GM12878 (cell line): ENCODE measurements at regions not wholly inside any gene's neighbourhood (a gene's known extent, or its start where the extent isn't known, plus 50 kb on each side); places are given as distances from the start of the nearest gene placed in this dataset.

Experiments used
- ATAC-seq: fragments of 200-7000 bp; cut with Tn5 transposase; 3 replicates; pipeline ENCODE4 v1.9.1; 2020; ENCODE audit warnings: mild to moderate bottlenecking, moderate library complexity
- BruUV-seq: library from RNA; stranded (reverse); fragments of 400-500 nt; replicated peaks from 2 replicates; lab custom pipeline; 2021; lab: Mats Ljungman, UMichigan
- CTCF ChIA-PET: fragments of 300-600 bp; sonication (Branson Sonifier 250); formaldehyde crosslinking; extraction: SDS; loops from one replicate; lab custom pipeline; 2021; ENCODE audit warnings: inconsistent platforms; lab: Yijun Ruan, JAX
- POLR2A ChIA-PET: fragments of 350-600 bp; formaldehyde crosslinking; extraction: SDS; loops from one replicate; lab custom pipeline; 2021; ENCODE audit warnings: inconsistent platforms; lab: Charles Lee
- RAD21 ChIA-PET: fragments of 300-600 bp; sonication (Branson Sonifier 250); formaldehyde crosslinking; loops from one replicate; lab custom pipeline; 2023; ENCODE audit warnings: antibody characterized with exemption; ENCODE audit not compliant: unreplicated experiment; lab: Charles Lee
- SMC1A ChIA-PET: fragments of 300-600 bp; sonication (Branson Sonifier 250); formaldehyde crosslinking; loops from one replicate; lab custom pipeline; 2023; ENCODE audit not compliant: unreplicated experiment, uncharacterized antibody; lab: Charles Lee
- DNase-seq: peaks from one replicate; pipeline ENCODE4 v3.0.0-alpha.2; 2011; ENCODE audit warnings: low read depth, low spot score
- FAIRE-seq: peaks from 3 replicates; lab custom pipeline; 2011; peaks lifted over from hg19 to GRCh38; lab: Jason Lieb, UNC
- H2AFZ ChIP-seq: 2 replicates; pipeline ENCODE4 v1.6.0; 2011; ENCODE audit warnings: low read depth, low read length, control low read depth; ENCODE audit not compliant: control insufficient read depth
- H3K27ac ChIP-seq: 2 replicates; pipeline ENCODE4 v1.5.1; 2011; ENCODE audit warnings: control low read depth; ENCODE audit not compliant: control insufficient read depth, insufficient read depth
- H3K27me3 ChIP-seq, 2 experiments: replicated peaks in 1 of 2; 2 replicates each; pipeline versions ENCODE4 v1.6.0 to v1.6.1; 2011; ENCODE audit warnings: low read length in 1 of 2; ENCODE audit not compliant: control insufficient read depth in 2 of 2, insufficient read depth in 2 of 2
- H3K36me3 ChIP-seq, 2 experiments: 2 replicates each; pipeline ENCODE4 v1.5.1; 2011; ENCODE audit warnings: low read length in 1 of 2; ENCODE audit not compliant: control insufficient read depth in 2 of 2, insufficient read depth in 2 of 2
- H3K4me1 ChIP-seq: 2 replicates; pipeline ENCODE4 v1.6.1; 2011; ENCODE audit warnings: mild to moderate bottlenecking, low read length, moderate library complexity, mixed read lengths; ENCODE audit not compliant: control insufficient read depth, insufficient read depth
- H3K4me2 ChIP-seq: 2 replicates; pipeline ENCODE4 v1.6.0; 2011; ENCODE audit warnings: control low read depth; ENCODE audit not compliant: control insufficient read depth, insufficient read depth
- H3K4me3 ChIP-seq: fragments of 200-600 bp; sonication (generic); 2 replicates; pipeline ENCODE4 v1.5.1; 2016
- H3K79me2 ChIP-seq: 2 replicates; pipeline ENCODE4 v1.6.0; 2011; ENCODE audit warnings: low read length; ENCODE audit not compliant: control insufficient read depth, insufficient read depth
- H3K9ac ChIP-seq: 2 replicates; pipeline ENCODE4 v1.8.0; 2011; ENCODE audit warnings: low read length, control low read depth, mixed read lengths; ENCODE audit not compliant: control insufficient read depth, insufficient read depth
- H3K9me3 ChIP-seq: replicated peaks from 3 replicates; pipeline ENCODE4 v1.5.1; 2011; ENCODE audit warnings: mild to moderate bottlenecking, low read length; ENCODE audit not compliant: control insufficient read depth, insufficient read depth
- H4K20me1 ChIP-seq: 2 replicates; pipeline ENCODE4 v1.6.0; 2011; ENCODE audit not compliant: control insufficient read depth, insufficient read depth
- ATF3 ChIP-seq: IDR thresholded peaks from 2 replicates; pipeline ENCODE4 v1.6.1; 2011; ENCODE audit warnings: low read depth, mild to moderate bottlenecking, low read length, moderate library complexity, borderline replicate concordance; ENCODE audit errors: extremely low read depth
- BRCA1 ChIP-seq: IDR thresholded peaks from 2 replicates; pipeline ENCODE4 v1.6.1; 2011; ENCODE audit warnings: low read depth, low read length, improper control_type of control experiment
- ETV6 ChIP-seq, 2 experiments: fragments of 450-650 bp in 1 of 2; IDR thresholded peaks in 1 of 2; conservative IDR thresholded peaks in 1 of 2; 2 replicates each; pipeline ENCODE4 v1.6.1; 2014; ENCODE audit warnings: antibody characterized with exemption in 1 of 2, borderline replicate concordance in 1 of 2, low read depth in 1 of 2, mild to moderate bottlenecking in 1 of 2, moderate library complexity in 1 of 2
- MXI1 ChIP-seq: fragments of 150-350 bp; IDR thresholded peaks from 2 replicates; pipeline ENCODE4 v1.6.1; 2011; ENCODE audit warnings: low read depth, mild to moderate bottlenecking, inconsistent platforms, low read length, improper control_type of control experiment
- MYC ChIP-seq: IDR thresholded peaks from 2 replicates; pipeline ENCODE4 v1.6.1; 2011; ENCODE audit warnings: mild to moderate bottlenecking, low read length, moderate library complexity, inconsistent platforms; ENCODE audit not compliant: insufficient read depth, insufficient replicate concordance, insufficient read length, severe bottlenecking
- NFIC ChIP-seq: IDR thresholded peaks from 2 replicates; pipeline ENCODE4 v1.6.1; 2012; ENCODE audit warnings: low read depth, mild to moderate bottlenecking, inconsistent platforms, low read length, moderate library complexity
- RBBP5 ChIP-seq: fragments of 200-600 bp; sonication (generic); conservative IDR thresholded peaks from 2 replicates; pipeline ENCODE4 v1.6.1; 2016
- SPI1 ChIP-seq: IDR thresholded peaks from 2 replicates; pipeline ENCODE4 v1.6.1; 2011; ENCODE audit warnings: low read depth, mild to moderate bottlenecking, low read length, moderate library complexity, borderline replicate concordance; ENCODE audit not compliant: insufficient read depth
- SREBF2 ChIP-seq: IDR thresholded peaks from 2 replicates; pipeline ENCODE4 v1.6.1; 2012; ENCODE audit warnings: mild to moderate bottlenecking, low read length
- TCF12 ChIP-seq: IDR thresholded peaks from 2 replicates; pipeline ENCODE4 v1.6.1; 2011; ENCODE audit warnings: low read depth, mild to moderate bottlenecking, low read length
- ZNF24 ChIP-seq: fragments of 450-650 bp; IDR thresholded peaks from 2 replicates; pipeline ENCODE4 v1.6.1; 2017; ENCODE audit warnings: antibody characterized with exemption, mild to moderate bottlenecking
- ZNF592 ChIP-seq: fragments of 450-650 bp; IDR thresholded peaks from 2 replicates; pipeline ENCODE4 v1.6.1; 2017; ENCODE audit warnings: mild to moderate bottlenecking, moderate library complexity
- ZNF687 ChIP-seq: fragments of 450-650 bp; IDR thresholded peaks from 2 replicates; pipeline ENCODE4 v1.6.1; 2017; ENCODE audit warnings: mild to moderate bottlenecking, moderate library complexity
- WGBS: methylation state at CpG from one replicate; pipeline ENCODE4 v1.1.6; 2016; ENCODE audit warnings: low lambda C conversion rate; ENCODE audit not compliant: insufficient replicate concordance, insufficient coverage; ENCODE audit errors: missing lambda C conversion rate; 5-methylcytosine and 5-hydroxymethylcytosine counted together
- in situ Hi-C: fragments of 300-500 bp; cut with MboI; formaldehyde crosslinking; loops from 9 replicates; pipeline ENCODE4 v1.14.3; 2018; ENCODE audit warnings: mixed read lengths
- intact Hi-C: fragments of 100-400 bp; cut with micrococcal nuclease; formaldehyde crosslinking; loops from one replicate; pipeline ENCODE4 v1.14.2; 2022; ENCODE audit not compliant: unreplicated experiment

GRCh38 chr3:67866571-67866970, 212.2 kb upstream of the SUCLG2 start:
- BruUV-seq = no TSS peak
- in situ Hi-C loops = no loop called here
- no peaks in the 10 kb centered on the region for H3K79me2 ChIP-seq

More at GRCh38 chr3:67866571-67866970, 212.2 kb upstream of the SUCLG2 start:
- ChIA-PET CTCF (interaction anchor here (0.7 kb wide), 1 partner anchor 486 kb away, joined by 3 read pairs; no protein-coding TSS in a partner anchor), SMC1A (interaction anchor here (1.3 kb wide), 1 partner anchor 10 kb away, joined by 3 read pairs; no protein-coding TSS in a partner anchor), RAD21 (no interaction called here), POLR2A (no interaction called here)
- 30% methylated on average over 6 of the region's 6 CpGs for WGBS
- Histone ChIP-seq H3K27ac (no peak overlapping the region), H3K9ac (no peak overlapping the region), H3K27me3 (no peaks in the 10 kb centered on the region), H3K4me1 (no peaks in the 10 kb centered on the region), H3K36me3 (no peaks in the 10 kb centered on the region), H3K9me3 (no peaks in the 10 kb centered on the region), H3K4me3 (no peak overlapping the region), H3K4me2 (no peak overlapping the region), H4K20me1 (no peaks in the 10 kb centered on the region), H2AFZ (no peak overlapping the region)
- intact Hi-C loops = no loop called here
- no peak for TF ChIP-seq ETV6 (conservative IDR thresholded peaks at IDR 0.05 in 1 of 2, IDR thresholded peaks at IDR 0.05 in 1 of 2; ENCODE audit: borderline replicate concordance in 1 of 2, low read depth in 1 of 2)
- no peak for TF ChIP-seq SREBF2
- TF ChIP-seq BRCA1 = no peak
- TF ChIP-seq TCF12 = no peak
- no peak for TF ChIP-seq ZNF592
- no peak for TF ChIP-seq RBBP5
- TF ChIP-seq SPI1 = no peak
- no peak for TF ChIP-seq MXI1
- TF ChIP-seq ZNF687 = no peak
- TF ChIP-seq MYC = no peak
- TF ChIP-seq ZNF24 = no peak
- no peak for TF ChIP-seq NFIC
- TF ChIP-seq ATF3 = no peak
- ATAC-seq = no peak
- DNase-seq = no peak
- no peak for FAIRE-seq
